ENCODE measurements at regions not wholly inside any gene's neighbourhood (a gene's known extent, or its start where the extent isn't known, plus 50 kb on each side); places are given as distances from the start of the nearest gene placed in this dataset.

GRCh38 chr13:73140801-73141200 lies 82.0 kb downstream of the KLF5 start:
- no peak for DNase-seq (ENCODE audit: insufficient read length, low spot score)
- TF ChIP-seq CTCF (IDR thresholded peaks at IDR 0.05; ENCODE audit: insufficient read depth, missing control alignments), result no peak
- FAIRE-seq, result no peak

- FAIRE-seq (no peak), DNase-seq (ENCODE audit: insufficient read length, low spot score) (no peak)
- no peak for TF ChIP-seq CTCF (IDR thresholded peaks at IDR 0.05; ENCODE audit: insufficient read depth, missing control alignments)
Measured at GRCh38 chr13:73138638-73139491, 80.1 kb downstream of the KLF5 start.

GRCh38 chr13:73138276-73138637 lies 79.5 kb downstream of the KLF5 start:
- FAIRE-seq, result no peak
- no peak for DNase-seq (ENCODE audit: insufficient read length, low spot score)
- no peak for TF ChIP-seq CTCF (IDR thresholded peaks at IDR 0.05; ENCODE audit: insufficient read depth, missing control alignments)

DNA sequence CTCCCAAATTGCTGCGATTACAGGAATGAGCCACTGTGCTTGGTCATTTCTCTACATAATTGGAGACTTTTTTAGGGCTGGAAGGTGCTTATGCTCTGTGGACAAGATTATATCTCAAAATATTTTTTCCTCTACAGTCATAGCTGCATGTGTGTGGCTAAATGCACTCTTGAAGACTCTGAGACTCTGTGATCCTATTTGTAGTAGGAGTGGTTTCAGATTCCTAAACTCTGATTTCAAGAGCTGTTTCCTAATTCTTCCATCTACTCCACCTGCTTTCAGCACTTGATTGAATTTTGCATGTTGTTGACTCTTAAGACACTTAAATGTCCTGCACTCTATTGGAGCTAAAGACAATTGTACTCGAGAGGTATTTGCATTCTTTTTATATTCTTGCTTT lies 78.0 kb downstream of the KLF5 start:
- FAIRE-seq (no peak), DNase-seq (ENCODE audit: insufficient read length, low spot score) (no peak)

DNA sequence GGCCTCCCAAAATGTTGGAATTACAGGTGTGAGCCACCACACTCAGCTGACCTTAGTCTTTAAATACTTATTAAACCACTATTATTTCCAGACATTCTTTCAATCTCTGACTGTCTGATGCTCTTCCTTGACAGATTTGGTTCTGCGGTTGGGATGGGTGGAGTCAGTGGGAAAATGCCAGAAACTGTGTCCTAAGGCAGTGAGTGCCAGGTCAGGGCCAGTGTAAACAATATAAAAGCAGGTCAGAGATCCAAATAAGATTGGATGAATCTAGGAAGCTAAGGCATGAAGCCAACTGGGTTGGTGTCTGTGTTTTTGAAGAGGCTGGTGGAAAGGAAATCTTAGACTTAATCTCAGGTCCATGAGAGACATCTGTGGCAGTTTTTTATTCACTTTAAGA lies 74.7 kb downstream of the KLF5 start:
- FAIRE-seq (no peak), DNase-seq (ENCODE audit: insufficient read length, low spot score) (no peak)
- no peak for TF ChIP-seq CTCF (IDR thresholded peaks at IDR 0.05; ENCODE audit: insufficient read depth, missing control alignments)

More for the DNA sequence above, 78.0 kb downstream of the KLF5 start:
- no peak for TF ChIP-seq CTCF (IDR thresholded peaks at IDR 0.05; ENCODE audit: insufficient read depth, missing control alignments)

GRCh38 chr13:73131247-73131646 lies 72.4 kb downstream of the KLF5 start:
- DNase-seq (ENCODE audit: insufficient read length, low spot score), result no peak
- TF ChIP-seq CTCF (IDR thresholded peaks at IDR 0.05; ENCODE audit: insufficient read depth, missing control alignments), result no peak
- FAIRE-seq, result no peak

DNA sequence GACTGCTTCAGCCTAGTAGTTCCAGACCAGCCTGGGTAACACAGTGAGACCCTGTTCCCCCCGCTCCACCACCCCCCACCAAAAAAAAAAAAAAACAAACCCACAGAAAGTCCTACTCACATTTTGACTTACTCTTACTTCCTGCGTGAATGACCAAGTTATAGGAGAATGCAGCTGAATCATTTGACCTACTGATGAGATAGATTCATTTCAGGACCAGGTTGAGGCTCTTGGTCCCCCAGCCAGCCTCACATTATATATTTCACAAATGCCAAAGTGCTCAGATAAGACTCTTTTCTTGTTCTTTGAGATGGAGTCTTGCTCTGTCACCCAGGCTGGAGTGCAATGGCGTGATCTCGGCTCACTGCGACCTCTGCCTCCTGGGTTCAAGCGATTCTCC lies 70.2 kb downstream of the KLF5 start:
- DNase-seq (ENCODE audit: insufficient read length, low spot score) (no peak), FAIRE-seq (no peak)
- no peak for TF ChIP-seq CTCF (IDR thresholded peaks at IDR 0.05; ENCODE audit: insufficient read depth, missing control alignments)

Measured in D721Med (cell line).